ENCODE measurements at regions not wholly inside any gene's neighbourhood (a gene's known extent, or its start where the extent isn't known, plus 50 kb on each side); places are given as distances from the start of the nearest gene placed in this dataset.

DNA sequence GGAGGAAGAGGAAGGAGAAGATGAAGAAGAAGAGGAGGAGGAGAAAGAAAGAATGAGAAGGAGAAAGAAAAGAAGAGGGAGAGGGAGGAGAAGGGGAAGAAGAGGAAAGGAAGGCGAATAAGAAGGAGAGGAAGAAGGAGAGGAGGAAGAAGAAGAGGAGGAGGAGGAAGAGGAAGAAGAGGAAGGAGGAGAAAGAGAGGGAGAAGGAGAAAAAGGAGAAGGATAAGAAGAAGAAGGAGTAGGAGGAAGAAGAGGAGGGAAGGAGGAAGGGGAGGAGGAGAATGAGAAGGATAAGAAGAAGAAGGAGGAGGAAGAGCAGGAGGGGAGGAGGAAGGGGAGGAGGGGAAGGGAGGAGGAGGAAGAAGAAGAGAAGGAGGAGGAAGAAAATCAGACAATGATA lies 149.2 kb upstream of the LYZL2 start:
- no peaks in the 10 kb centered on the region for H4K20me1 ChIP-seq (ENCODE audit: insufficient read depth, low read length)
- Mint-ChIP-seq H3K27ac (ENCODE audit: unreplicated experiment) (no peak overlapping the region), H3K4me3 (ENCODE audit: unreplicated experiment) (peak overlapping the region; percentile 50), H3K36me3 (ENCODE audit: low read depth, unreplicated experiment) (no peaks in the 10 kb centered on the region), H3K9me3 (ENCODE audit: unreplicated experiment) (peaks cover 4% of the 10 kb centered on the region), H3K4me1 (ENCODE audit: low read depth, unreplicated experiment) (peaks cover 19% of the 10 kb centered on the region), H3K27me3 (ENCODE audit: low read depth, unreplicated experiment) (peaks cover 14% of the 10 kb centered on the region)
- no peak overlapping the region for H2AFZ ChIP-seq (ENCODE audit: low read depth, low read length)
- H3K79me2 ChIP-seq (ENCODE audit: insufficient read depth, low read length): no peaks in the 10 kb centered on the region
- H3K27me3 ChIP-seq (ENCODE audit: insufficient read depth, low read length): no peaks in the 10 kb centered on the region
- H3K9ac ChIP-seq (ENCODE audit: low read length): no peak overlapping the region
- FAIRE-seq: no peak
- H3K36me3 ChIP-seq (ENCODE audit: insufficient read depth, low read length): no peaks in the 10 kb centered on the region
- H3K9me3 ChIP-seq (ENCODE audit: insufficient read depth, low read depth, low read length): no peaks in the 10 kb centered on the region
- H3K4me2 ChIP-seq (ENCODE audit: low read length): no peak overlapping the region
- TF ChIP-seq, protein P1, sequence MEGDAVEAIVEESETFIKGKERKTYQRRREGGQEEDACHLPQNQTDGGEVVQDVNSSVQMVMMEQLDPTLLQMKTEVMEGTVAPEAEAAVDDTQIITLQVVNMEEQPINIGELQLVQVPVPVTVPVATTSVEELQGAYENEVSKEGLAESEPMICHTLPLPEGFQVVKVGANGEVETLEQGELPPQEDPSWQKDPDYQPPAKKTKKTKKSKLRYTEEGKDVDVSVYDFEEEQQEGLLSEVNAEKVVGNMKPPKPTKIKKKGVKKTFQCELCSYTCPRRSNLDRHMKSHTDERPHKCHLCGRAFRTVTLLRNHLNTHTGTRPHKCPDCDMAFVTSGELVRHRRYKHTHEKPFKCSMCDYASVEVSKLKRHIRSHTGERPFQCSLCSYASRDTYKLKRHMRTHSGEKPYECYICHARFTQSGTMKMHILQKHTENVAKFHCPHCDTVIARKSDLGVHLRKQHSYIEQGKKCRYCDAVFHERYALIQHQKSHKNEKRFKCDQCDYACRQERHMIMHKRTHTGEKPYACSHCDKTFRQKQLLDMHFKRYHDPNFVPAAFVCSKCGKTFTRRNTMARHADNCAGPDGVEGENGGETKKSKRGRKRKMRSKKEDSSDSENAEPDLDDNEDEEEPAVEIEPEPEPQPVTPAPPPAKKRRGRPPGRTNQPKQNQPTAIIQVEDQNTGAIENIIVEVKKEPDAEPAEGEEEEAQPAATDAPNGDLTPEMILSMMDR (IDR thresholded peaks at IDR 0.05; ENCODE audit: insufficient read depth, low read depth, low read length): no peak
- TF ChIP-seq EZH2 (IDR thresholded peaks at IDR 0.05; ENCODE audit: insufficient read depth, low read length): no peak
- no peak overlapping the region for H3K4me3 ChIP-seq (ENCODE audit: insufficient read depth, low read depth, low read length)
- peaks cover 30% of the 10 kb centered on the region for H3K4me1 ChIP-seq (ENCODE audit: insufficient read depth, low read length)
- no peak overlapping the region for H3K27ac ChIP-seq (ENCODE audit: low read depth, low read length)
- DNase-seq (ENCODE audit: low read depth): no peak

DNA sequence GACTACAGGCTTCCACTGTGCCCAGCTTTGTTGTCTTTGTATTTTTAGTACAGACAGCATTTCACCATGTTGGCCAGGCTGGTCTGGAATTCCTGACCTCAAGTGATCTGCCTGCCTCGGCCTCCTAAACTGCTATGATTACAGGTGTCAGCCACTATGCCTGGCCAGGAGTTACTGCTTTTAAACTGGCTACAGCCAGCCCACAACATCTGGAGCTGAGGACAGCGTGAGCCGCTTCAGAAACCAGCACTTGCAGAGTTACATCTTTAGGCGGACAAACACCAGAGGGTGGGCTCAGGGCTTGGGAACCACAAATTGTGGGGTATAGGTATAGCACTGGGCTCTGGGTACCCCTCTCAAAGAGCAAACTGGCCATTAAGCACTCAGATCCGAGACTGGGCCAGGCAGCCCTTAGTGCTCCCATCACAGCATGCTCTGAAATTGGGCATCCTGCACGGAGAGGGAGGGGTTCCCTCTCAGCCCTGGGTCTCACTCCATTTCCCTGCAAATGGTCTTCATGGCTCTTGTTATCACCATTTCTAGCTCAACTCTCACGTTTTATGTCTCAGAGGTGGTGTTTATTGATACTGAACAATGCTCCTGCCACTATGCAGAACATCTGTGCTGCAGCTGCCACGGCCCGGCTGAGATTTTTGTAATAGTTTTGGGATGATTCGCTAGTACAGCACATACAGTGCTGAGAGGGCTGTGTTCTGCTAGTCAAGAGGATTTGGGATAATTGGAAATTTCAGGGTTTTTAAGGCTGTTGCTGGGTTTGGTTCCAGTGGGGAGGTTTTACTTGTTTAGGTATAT lies 146.4 kb upstream of the LYZL2 start:
- no peak overlapping the region for H2AFZ ChIP-seq (ENCODE audit: low read depth, low read length)
- peak overlapping the region; percentile 14 for H3K4me2 ChIP-seq (ENCODE audit: low read length)
- peaks cover 5% of the 10 kb centered on the region for H3K4me1 Mint-ChIP-seq (ENCODE audit: low read depth, unreplicated experiment)
- no peaks in the 10 kb centered on the region for H4K20me1 ChIP-seq (ENCODE audit: insufficient read depth, low read length)
- no peaks in the 10 kb centered on the region for H3K79me2 ChIP-seq (ENCODE audit: insufficient read depth, low read length)
- peaks cover 11% of the 10 kb centered on the region for H3K9me3 Mint-ChIP-seq (ENCODE audit: unreplicated experiment)
- H3K27ac Mint-ChIP-seq (ENCODE audit: unreplicated experiment): peak overlapping the region; percentile 54
- TF ChIP-seq, protein P1 (IDR thresholded peaks at IDR 0.05; ENCODE audit: insufficient read depth, low read depth, low read length): no peak
- no peak for TF ChIP-seq EZH2 (IDR thresholded peaks at IDR 0.05; ENCODE audit: insufficient read depth, low read length)
- peaks cover 13% of the 10 kb centered on the region for H3K4me1 ChIP-seq (ENCODE audit: insufficient read depth, low read length)
- no peaks in the 10 kb centered on the region for H3K36me3 Mint-ChIP-seq (ENCODE audit: low read depth, unreplicated experiment)
- peak overlapping the region; percentile 22 for H3K27ac ChIP-seq (ENCODE audit: low read depth, low read length)
- peaks cover 14% of the 10 kb centered on the region for H3K27me3 Mint-ChIP-seq (ENCODE audit: low read depth, unreplicated experiment)
- FAIRE-seq: no peak
- no peak overlapping the region for H3K4me3 ChIP-seq (ENCODE audit: insufficient read depth, low read depth, low read length)
- peaks cover 5% of the 10 kb centered on the region for H3K9me3 ChIP-seq (ENCODE audit: insufficient read depth, low read depth, low read length)
- no peaks in the 10 kb centered on the region for H3K36me3 ChIP-seq (ENCODE audit: insufficient read depth, low read length)
- no peak overlapping the region for H3K9ac ChIP-seq (ENCODE audit: low read length)
- H3K27me3 ChIP-seq (ENCODE audit: insufficient read depth, low read length): no peaks in the 10 kb centered on the region
- no peak overlapping the region for H3K4me3 Mint-ChIP-seq (ENCODE audit: unreplicated experiment)
- DNase-seq (ENCODE audit: low read depth): peak; percentile 82

DNA sequence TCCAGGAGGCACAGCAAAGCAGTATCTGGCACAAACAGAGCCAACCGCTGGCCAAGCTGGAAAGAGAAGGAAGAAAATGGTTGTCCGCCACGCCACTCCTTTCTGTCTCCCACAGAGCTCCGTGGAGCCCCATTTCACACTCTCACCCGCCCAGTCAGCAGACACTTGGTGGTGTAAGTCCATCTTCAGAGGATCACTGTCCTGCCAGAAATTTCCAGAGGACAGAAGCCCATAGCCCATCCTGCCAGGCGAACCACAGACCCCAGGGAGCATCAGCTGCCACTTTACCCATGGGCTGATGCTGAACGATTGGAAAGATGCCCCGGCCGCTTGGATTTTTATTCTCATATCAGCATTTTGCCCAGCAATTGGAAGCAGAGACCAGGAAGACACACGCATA lies 144.7 kb upstream of the LYZL2 start:
- no peaks in the 10 kb centered on the region for H3K36me3 Mint-ChIP-seq (ENCODE audit: low read depth, unreplicated experiment)
- H3K27ac Mint-ChIP-seq (ENCODE audit: unreplicated experiment): no peak overlapping the region
- peaks cover 18% of the 10 kb centered on the region for H3K9me3 Mint-ChIP-seq (ENCODE audit: unreplicated experiment)
- no peak for DNase-seq (ENCODE audit: low read depth)
- Histone ChIP-seq H2AFZ (ENCODE audit: low read depth, low read length) (no peak overlapping the region), H3K9me3 (ENCODE audit: insufficient read depth, low read depth, low read length) (peaks cover 21% of the 10 kb centered on the region), H3K9ac (ENCODE audit: low read length) (no peak overlapping the region), H3K27ac (ENCODE audit: low read depth, low read length) (no peak overlapping the region), H3K36me3 (ENCODE audit: insufficient read depth, low read length) (no peaks in the 10 kb centered on the region), H3K4me2 (ENCODE audit: low read length) (no peak overlapping the region), H3K79me2 (ENCODE audit: insufficient read depth, low read length) (no peaks in the 10 kb centered on the region), H3K27me3 (ENCODE audit: insufficient read depth, low read length) (no peaks in the 10 kb centered on the region), H3K4me1 (ENCODE audit: insufficient read depth, low read length) (peaks cover 13% of the 10 kb centered on the region), H3K4me3 (ENCODE audit: insufficient read depth, low read depth, low read length) (no peak overlapping the region), H4K20me1 (ENCODE audit: insufficient read depth, low read length) (no peaks in the 10 kb centered on the region)
- peaks cover 5% of the 10 kb centered on the region for H3K4me1 Mint-ChIP-seq (ENCODE audit: low read depth, unreplicated experiment)
- no peak overlapping the region for H3K4me3 Mint-ChIP-seq (ENCODE audit: unreplicated experiment)
- H3K27me3 Mint-ChIP-seq (ENCODE audit: low read depth, unreplicated experiment): peaks cover 8% of the 10 kb centered on the region
- no peak for TF ChIP-seq EZH2 (IDR thresholded peaks at IDR 0.05; ENCODE audit: insufficient read depth, low read length)
- TF ChIP-seq, protein P1 (IDR thresholded peaks at IDR 0.05; ENCODE audit: insufficient read depth, low read depth, low read length): no peak
- no peak for FAIRE-seq

Measured in astrocyte (in vitro differentiated cells and primary cell).